Pancreas (tissue), 10 donors: ENCODE measurements at regions not wholly inside any gene's neighbourhood (a gene's known extent, or its start where the extent isn't known, plus 50 kb on each side); places are given as distances from the start of the nearest gene placed in this dataset.
"Not testable (repeated sequence)": the region's sequence is repeated elsewhere in the genome, so short reads cannot be mapped to it uniquely, and the experiment has no call there.

ENCODE experiments used
- ATAC-seq, 4 donors: fragments of 200-7000 bp; cut with Tn5 transposase; one replicate each; pipeline versions ENCODE4 v1.8.0 to v1.9.1; 2020; ENCODE audit warnings: mild to moderate bottlenecking in 4 of 4, moderate library complexity in 4 of 4
- DNase-seq, 6 donors: peaks; one replicate each; pipeline ENCODE4 v3.0.0-alpha.2; 2020
- FAIRE-seq: peaks from 2 replicates; lab custom pipeline; 2012; peaks lifted over from hg19 to GRCh38; lab: Jason Lieb, UNC
- H3K27ac ChIP-seq, 4 donors: fragments of 200-600 bp; sonication (generic); 1 replicate in 3 of 4; 2 replicates in 1 of 4; pipeline versions ENCODE4 v1.5.0 to v1.8.0; 2020
- H3K27me3 ChIP-seq, 4 donors: fragments of 200-600 bp; one replicate each; pipeline ENCODE4 v1.8.0; 2021
- H3K36me3 ChIP-seq, 3 donors: fragments of 200-600 bp; sonication (generic) in 1 of 3; one replicate each; pipeline versions ENCODE4 v1.5.0 to v1.8.0; 2020 to 2021
- H3K4me1 ChIP-seq, 3 donors: fragments of 200-600 bp; one replicate each; pipeline ENCODE4 v1.8.0; 2021
- H3K4me3 ChIP-seq, 4 donors: fragments of 200-600 bp; sonication (generic) in 2 of 4; one replicate each; pipeline versions ENCODE4 v1.5.0 to v1.8.0; 2020 to 2021
- H3K9me3 ChIP-seq, 4 donors: fragments of 200-600 bp; one replicate each; pipeline ENCODE4 v1.8.0; 2021
- WGBS, 2 donors: extraction: QIAGEN DNeasy Blood & Tissue Kit; methylation state at CpG; one replicate each; pipeline ENCODE4 v1.1.7; 2013; 5-methylcytosine and 5-hydroxymethylcytosine counted together
- intact Hi-C, 3 donors: fragments of 100-400 bp; cut with DNase I; formaldehyde crosslinking; loops; one replicate each; pipeline versions ENCODE4 v1.11.1 to v1.14.2; 2022
- TF ChIP-seq, protein P1 (sequence below), 4 donors: fragments of 200-600 bp; sonication (generic) in 3 of 4; IDR thresholded peaks; one replicate each; pipeline versions ENCODE4 v1.5.0 to v1.8.0; 2021; ENCODE audit warnings: antibody characterized with exemption in 4 of 4
- donor health status: healthy with polysubstance abuse.
- donor health status: DM: no; HTN: no; CAD: no; lungs with moderate emphysema.
- donor health status: DM: no; HTN: no; CAD: no.
- donor health status: control.
- donor health status: control.
- donor health status: Bipolar disorder and iron deficiency.
- donor health status: DM: yes; HTN: yes; CAD: no.
- donor health status: DM: no; HTN: no; CAD: no.
- donor health status: DM: no; HTN: no; CAD: no.
- donor health status: DM: yes; HTN: yes; CAD: no.

- H3K36me3 ChIP-seq = no peaks in the 10 kb centered on the region
- no peaks in the 10 kb centered on the region for H3K27me3 ChIP-seq
- ATAC-seq (no peak), FAIRE-seq (no peak), DNase-seq (no peak)
- no peaks in the 10 kb centered on the region for H3K4me1 ChIP-seq
- H3K9me3 ChIP-seq = no peaks in the 10 kb centered on the region
- H3K4me3 ChIP-seq = no peak overlapping the region
- 87 to 95% methylated on average over 3 of the region's 3 CpGs for WGBS, 2 donors
- intact Hi-C loops = no loop called here
- H3K27ac ChIP-seq = no peak overlapping the region
- TF ChIP-seq, protein P1, sequence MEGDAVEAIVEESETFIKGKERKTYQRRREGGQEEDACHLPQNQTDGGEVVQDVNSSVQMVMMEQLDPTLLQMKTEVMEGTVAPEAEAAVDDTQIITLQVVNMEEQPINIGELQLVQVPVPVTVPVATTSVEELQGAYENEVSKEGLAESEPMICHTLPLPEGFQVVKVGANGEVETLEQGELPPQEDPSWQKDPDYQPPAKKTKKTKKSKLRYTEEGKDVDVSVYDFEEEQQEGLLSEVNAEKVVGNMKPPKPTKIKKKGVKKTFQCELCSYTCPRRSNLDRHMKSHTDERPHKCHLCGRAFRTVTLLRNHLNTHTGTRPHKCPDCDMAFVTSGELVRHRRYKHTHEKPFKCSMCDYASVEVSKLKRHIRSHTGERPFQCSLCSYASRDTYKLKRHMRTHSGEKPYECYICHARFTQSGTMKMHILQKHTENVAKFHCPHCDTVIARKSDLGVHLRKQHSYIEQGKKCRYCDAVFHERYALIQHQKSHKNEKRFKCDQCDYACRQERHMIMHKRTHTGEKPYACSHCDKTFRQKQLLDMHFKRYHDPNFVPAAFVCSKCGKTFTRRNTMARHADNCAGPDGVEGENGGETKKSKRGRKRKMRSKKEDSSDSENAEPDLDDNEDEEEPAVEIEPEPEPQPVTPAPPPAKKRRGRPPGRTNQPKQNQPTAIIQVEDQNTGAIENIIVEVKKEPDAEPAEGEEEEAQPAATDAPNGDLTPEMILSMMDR (IDR thresholded peaks at IDR 0.05) = no peak
Observed at GRCh38 chr9:97188545-97188944, 118.9 kb upstream of the CCDC180 start.

GRCh38 chr9:97187706-97188105 is 119.8 kb upstream of the CCDC180 start:
- H3K27me3 ChIP-seq, ATAC-seq, FAIRE-seq, intact Hi-C loops, H3K36me3 ChIP-seq, H3K4me1 ChIP-seq, DNase-seq, H3K4me3 ChIP-seq, H3K27ac ChIP-seq, H3K9me3 ChIP-seq: not testable (repeated sequence)
- WGBS, 2 donors = 91 to 100% methylated on average over 1 of the region's 1 CpG

DNA sequence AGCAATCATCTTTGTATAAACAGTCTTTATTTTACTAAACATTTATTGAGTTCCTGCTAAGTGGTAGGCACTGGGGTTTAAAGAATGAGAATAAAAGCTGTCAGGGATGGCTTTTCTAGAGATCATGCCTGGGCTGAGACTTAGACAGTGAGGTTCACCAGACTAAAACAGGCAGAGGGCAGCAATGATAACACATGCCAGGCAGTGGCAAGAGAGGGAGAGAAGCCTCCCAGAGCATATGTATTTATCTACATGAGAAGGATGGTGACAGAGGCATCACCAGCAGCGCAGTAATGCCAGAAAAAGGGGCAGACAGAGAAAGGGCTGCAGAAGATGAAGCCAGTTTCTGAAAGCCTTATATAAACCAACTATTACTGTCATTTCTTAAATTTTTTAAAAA is 121.0 kb upstream of the CCDC180 start:
- peaks cover 0 to 4% (median 0%) of the 10 kb centered on the region in 3 donors for H3K4me1 ChIP-seq
- no peak overlapping the region for H3K27ac ChIP-seq
- TF ChIP-seq, protein P1 (IDR thresholded peaks at IDR 0.05) = no peak
- WGBS, 2 donors = 89 to 92% methylated on average over 1 of the region's 1 CpG
- no peaks in the 10 kb centered on the region for H3K9me3 ChIP-seq
- FAIRE-seq = no peak
- no peak for ATAC-seq
- DNase-seq = no peak
- no peak overlapping the region for H3K4me3 ChIP-seq
- intact Hi-C loops = no loop called here
- H3K27me3 ChIP-seq = no peaks in the 10 kb centered on the region
- H3K36me3 ChIP-seq = no peaks in the 10 kb centered on the region

DNA sequence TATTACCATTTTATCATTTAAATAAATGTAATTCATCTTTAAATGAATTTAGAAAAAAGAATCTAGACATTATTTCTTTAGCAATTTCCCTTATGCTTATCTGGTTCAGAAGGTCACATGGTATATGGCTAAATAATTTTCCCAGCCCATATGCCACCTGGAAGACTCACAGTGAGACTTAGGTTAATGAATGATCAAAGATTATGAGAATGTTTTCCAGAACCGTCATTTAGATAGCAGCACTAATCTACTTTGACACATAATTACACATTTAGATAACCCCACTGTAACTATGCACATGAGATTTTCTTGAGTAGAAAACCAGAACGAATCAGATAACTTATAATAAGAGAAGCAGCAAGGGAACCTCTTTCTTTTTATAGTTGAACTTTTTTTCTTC is 124.9 kb upstream of the CCDC180 start:
- H3K36me3 ChIP-seq, H3K27me3 ChIP-seq, DNase-seq, H3K9me3 ChIP-seq, H3K4me3 ChIP-seq, H3K27ac ChIP-seq, intact Hi-C loops, H3K4me1 ChIP-seq: not testable (repeated sequence)
- WGBS, 2 donors = 2 to 11% methylated on average over 2 of the region's 2 CpGs
- ATAC-seq = peak in 2 of 4 donors; percentile 51 to 72
- FAIRE-seq = peak; percentile 76

DNA sequence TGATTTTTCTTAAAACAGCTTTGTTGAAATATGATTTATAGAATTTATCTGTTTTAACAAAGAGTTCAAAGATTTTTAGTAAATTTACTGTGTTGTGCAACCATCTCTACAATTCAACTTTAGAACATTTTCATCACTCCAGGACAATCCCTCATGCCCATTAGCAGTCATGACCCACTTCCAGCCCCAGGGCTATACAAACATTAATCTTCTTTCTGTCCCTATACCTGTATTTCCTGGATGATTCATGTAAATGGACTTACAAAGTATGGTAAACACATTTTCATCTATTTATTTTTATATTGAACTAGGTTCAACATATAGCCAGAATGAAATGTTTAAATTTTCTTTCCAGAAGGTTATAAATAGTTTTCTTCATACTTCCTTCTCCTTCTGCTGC is 127.8 kb upstream of the CCDC180 start:
- no peak for DNase-seq
- intact Hi-C loops = no loop called here
- no peaks in the 10 kb centered on the region for H3K36me3 ChIP-seq

GRCh38 chr9:97176206-97176605 is 131.3 kb upstream of the CCDC180 start:
- peak in 1 of 6 donors; percentile 11 for DNase-seq
- no peaks in the 10 kb centered on the region for H3K4me1 ChIP-seq
- no peaks in the 10 kb centered on the region for H3K27me3 ChIP-seq
- intact Hi-C loops = no loop called here
- no peak for ATAC-seq
- H3K27ac ChIP-seq = no peak overlapping the region
- 23 to 24% methylated on average over 5 of the region's 5 CpGs for WGBS, 2 donors
- no peaks in the 10 kb centered on the region for H3K9me3 ChIP-seq
- TF ChIP-seq, protein P1 (IDR thresholded peaks at IDR 0.05) = no peak
- no peak for FAIRE-seq
- no peaks in the 10 kb centered on the region for H3K36me3 ChIP-seq
- no peak overlapping the region for H3K4me3 ChIP-seq

More for the DNA sequence above, 127.8 kb upstream of the CCDC180 start:
- no peak overlapping the region for H3K27ac ChIP-seq
- ATAC-seq (no peak), FAIRE-seq (no peak)
- no peaks in the 10 kb centered on the region for H3K9me3 ChIP-seq
- no peaks in the 10 kb centered on the region for H3K27me3 ChIP-seq
- TF ChIP-seq, protein P1 (IDR thresholded peaks at IDR 0.05) = no peak
- peaks cover 0 to 4% (median 0%) of the 10 kb centered on the region in 3 donors for H3K4me1 ChIP-seq
- no peak overlapping the region for H3K4me3 ChIP-seq

- H3K4me1 ChIP-seq, DNase-seq, H3K36me3 ChIP-seq, H3K9me3 ChIP-seq, intact Hi-C loops, ATAC-seq, H3K4me3 ChIP-seq, H3K27ac ChIP-seq, H3K27me3 ChIP-seq, FAIRE-seq: not testable (repeated sequence)
Observed at GRCh38 chr9:97168174-97168573, 129.2 kb upstream of the CTSV start.

GRCh38 chr9:97166496-97167138 is 127.7 kb upstream of the CTSV start:
- H3K4me1 ChIP-seq, intact Hi-C loops, DNase-seq, H3K27ac ChIP-seq, H3K27me3 ChIP-seq, H3K4me3 ChIP-seq, H3K36me3 ChIP-seq, FAIRE-seq, ATAC-seq, H3K9me3 ChIP-seq: not testable (repeated sequence)
